WTC11 (cell line): ENCODE measurements at regions not wholly inside any gene's neighbourhood (a gene's known extent, or its start where the extent isn't known, plus 50 kb on each side); places are given as distances from the start of the nearest gene placed in this dataset.

Experiments used
- ELF4 ChIP-seq: sonication (generic); formaldehyde crosslinking; IDR thresholded peaks from 2 replicates; pipeline ENCODE4 v1.8.1; 2022; ENCODE audit warnings: low read depth, mild to moderate bottlenecking, moderate library complexity, missing genetic modification reagents
- NFE2L1 ChIP-seq: sonication (generic); formaldehyde crosslinking; IDR thresholded peaks from 2 replicates; pipeline ENCODE4 v1.8.1; 2023; ENCODE audit warnings: missing genetic modification reagents
- TEAD1 ChIP-seq: sonication (generic); formaldehyde crosslinking; IDR thresholded peaks from 2 replicates; pipeline ENCODE4 v1.8.0; 2022; ENCODE audit warnings: mild to moderate bottlenecking, missing genetic modification reagents
- TEAD4 ChIP-seq: sonication (generic); formaldehyde crosslinking; IDR thresholded peaks from 2 replicates; pipeline ENCODE4 v1.8.0; 2022; ENCODE audit warnings: mild to moderate bottlenecking, missing genetic modification reagents
- ZBTB21 ChIP-seq: sonication (generic); formaldehyde crosslinking; IDR thresholded peaks from 2 replicates; pipeline ENCODE4 v1.8.1; 2023; ENCODE audit warnings: mild to moderate bottlenecking, missing genetic modification reagents, borderline replicate concordance
- TF ChIP-seq, protein P1 (sequence below): fragments of 200-600 bp; IDR thresholded peaks from 2 replicates; pipeline ENCODE4 v1.8.0; 2022; ENCODE audit warnings: antibody characterized with exemption
- TF ChIP-seq, protein P2 (sequence below): sonication (generic); formaldehyde crosslinking; conservative IDR thresholded peaks from 2 replicates; pipeline ENCODE4 v1.8.1; 2023; ENCODE audit warnings: mild to moderate bottlenecking, low read depth, missing genetic modification reagents, moderate library complexity
- TF ChIP-seq, protein P3 (sequence below): sonication (generic); formaldehyde crosslinking; IDR thresholded peaks from 2 replicates; pipeline ENCODE4 v1.8.1; 2023; ENCODE audit warnings: mild to moderate bottlenecking, missing genetic modification reagents, moderate library complexity
- TF ChIP-seq, protein P4 (sequence below): fragments of 250-450 bp; sonication (Bioruptor Pico); IDR thresholded peaks from 2 replicates; pipeline ENCODE4 v1.8.0; 2021; ENCODE audit warnings: mild to moderate bottlenecking
- TF ChIP-seq, protein P5 (sequence below): sonication (generic); formaldehyde crosslinking; IDR thresholded peaks from 2 replicates; pipeline ENCODE4 v1.8.0; 2022; ENCODE audit warnings: mild to moderate bottlenecking, missing genetic modification reagents
- TF ChIP-seq, protein P6 (sequence below): sonication (generic); formaldehyde crosslinking; IDR thresholded peaks from 2 replicates; pipeline ENCODE4 v1.8.0; 2022; ENCODE audit warnings: mild to moderate bottlenecking, missing genetic modification reagents

DNA sequence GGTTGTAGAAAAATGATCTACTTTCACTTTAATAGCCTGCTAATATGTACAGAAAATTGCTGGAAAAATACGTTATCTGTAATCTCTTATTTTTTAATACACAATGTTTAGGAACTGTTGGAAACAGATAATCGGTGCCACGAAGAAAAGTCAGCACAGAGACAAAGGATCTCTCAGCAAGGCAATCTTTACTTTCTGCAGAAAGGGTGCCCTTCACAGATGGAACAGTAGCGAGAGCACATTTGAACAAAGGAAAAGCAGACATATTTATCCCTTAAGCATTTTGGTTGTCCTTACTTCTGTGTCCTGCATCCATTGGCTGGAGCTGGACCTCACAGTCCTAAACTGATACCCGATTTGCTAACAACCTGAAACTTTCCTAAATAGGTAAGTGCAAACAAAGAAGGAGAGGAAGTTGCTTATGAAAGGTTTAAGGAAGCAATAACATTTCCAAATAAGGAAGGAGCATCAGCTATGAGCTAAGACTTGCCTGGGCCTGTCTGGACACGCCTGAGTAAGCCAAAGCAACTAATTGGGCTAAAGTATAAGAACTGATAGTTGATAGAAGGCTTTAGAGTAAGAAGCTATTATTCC is 640.0 kb downstream of the SH2D4B start:
- TF ChIP-seq, protein P1, sequence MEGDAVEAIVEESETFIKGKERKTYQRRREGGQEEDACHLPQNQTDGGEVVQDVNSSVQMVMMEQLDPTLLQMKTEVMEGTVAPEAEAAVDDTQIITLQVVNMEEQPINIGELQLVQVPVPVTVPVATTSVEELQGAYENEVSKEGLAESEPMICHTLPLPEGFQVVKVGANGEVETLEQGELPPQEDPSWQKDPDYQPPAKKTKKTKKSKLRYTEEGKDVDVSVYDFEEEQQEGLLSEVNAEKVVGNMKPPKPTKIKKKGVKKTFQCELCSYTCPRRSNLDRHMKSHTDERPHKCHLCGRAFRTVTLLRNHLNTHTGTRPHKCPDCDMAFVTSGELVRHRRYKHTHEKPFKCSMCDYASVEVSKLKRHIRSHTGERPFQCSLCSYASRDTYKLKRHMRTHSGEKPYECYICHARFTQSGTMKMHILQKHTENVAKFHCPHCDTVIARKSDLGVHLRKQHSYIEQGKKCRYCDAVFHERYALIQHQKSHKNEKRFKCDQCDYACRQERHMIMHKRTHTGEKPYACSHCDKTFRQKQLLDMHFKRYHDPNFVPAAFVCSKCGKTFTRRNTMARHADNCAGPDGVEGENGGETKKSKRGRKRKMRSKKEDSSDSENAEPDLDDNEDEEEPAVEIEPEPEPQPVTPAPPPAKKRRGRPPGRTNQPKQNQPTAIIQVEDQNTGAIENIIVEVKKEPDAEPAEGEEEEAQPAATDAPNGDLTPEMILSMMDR: no peak
- TF ChIP-seq, protein P2, sequence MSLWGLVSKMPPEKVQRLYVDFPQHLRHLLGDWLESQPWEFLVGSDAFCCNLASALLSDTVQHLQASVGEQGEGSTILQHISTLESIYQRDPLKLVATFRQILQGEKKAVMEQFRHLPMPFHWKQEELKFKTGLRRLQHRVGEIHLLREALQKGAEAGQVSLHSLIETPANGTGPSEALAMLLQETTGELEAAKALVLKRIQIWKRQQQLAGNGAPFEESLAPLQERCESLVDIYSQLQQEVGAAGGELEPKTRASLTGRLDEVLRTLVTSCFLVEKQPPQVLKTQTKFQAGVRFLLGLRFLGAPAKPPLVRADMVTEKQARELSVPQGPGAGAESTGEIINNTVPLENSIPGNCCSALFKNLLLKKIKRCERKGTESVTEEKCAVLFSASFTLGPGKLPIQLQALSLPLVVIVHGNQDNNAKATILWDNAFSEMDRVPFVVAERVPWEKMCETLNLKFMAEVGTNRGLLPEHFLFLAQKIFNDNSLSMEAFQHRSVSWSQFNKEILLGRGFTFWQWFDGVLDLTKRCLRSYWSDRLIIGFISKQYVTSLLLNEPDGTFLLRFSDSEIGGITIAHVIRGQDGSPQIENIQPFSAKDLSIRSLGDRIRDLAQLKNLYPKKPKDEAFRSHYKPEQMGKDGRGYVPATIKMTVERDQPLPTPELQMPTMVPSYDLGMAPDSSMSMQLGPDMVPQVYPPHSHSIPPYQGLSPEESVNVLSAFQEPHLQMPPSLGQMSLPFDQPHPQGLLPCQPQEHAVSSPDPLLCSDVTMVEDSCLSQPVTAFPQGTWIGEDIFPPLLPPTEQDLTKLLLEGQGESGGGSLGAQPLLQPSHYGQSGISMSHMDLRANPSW (CRISPR knock-in tag): no peak
- TF ChIP-seq, protein P3, sequence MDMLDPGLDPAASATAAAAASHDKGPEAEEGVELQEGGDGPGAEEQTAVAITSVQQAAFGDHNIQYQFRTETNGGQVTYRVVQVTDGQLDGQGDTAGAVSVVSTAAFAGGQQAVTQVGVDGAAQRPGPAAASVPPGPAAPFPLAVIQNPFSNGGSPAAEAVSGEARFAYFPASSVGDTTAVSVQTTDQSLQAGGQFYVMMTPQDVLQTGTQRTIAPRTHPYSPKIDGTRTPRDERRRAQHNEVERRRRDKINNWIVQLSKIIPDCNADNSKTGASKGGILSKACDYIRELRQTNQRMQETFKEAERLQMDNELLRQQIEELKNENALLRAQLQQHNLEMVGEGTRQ (CRISPR knock-in tag): no peak
- TF ChIP-seq, protein P4, sequence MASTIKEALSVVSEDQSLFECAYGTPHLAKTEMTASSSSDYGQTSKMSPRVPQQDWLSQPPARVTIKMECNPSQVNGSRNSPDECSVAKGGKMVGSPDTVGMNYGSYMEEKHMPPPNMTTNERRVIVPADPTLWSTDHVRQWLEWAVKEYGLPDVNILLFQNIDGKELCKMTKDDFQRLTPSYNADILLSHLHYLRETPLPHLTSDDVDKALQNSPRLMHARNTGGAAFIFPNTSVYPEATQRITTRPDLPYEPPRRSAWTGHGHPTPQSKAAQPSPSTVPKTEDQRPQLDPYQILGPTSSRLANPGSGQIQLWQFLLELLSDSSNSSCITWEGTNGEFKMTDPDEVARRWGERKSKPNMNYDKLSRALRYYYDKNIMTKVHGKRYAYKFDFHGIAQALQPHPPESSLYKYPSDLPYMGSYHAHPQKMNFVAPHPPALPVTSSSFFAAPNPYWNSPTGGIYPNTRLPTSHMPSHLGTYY: no peak
- no peak for TF ChIP-seq ZBTB21 (CRISPR knock-in tag)
- no peak for TF ChIP-seq TEAD4
- TF ChIP-seq TEAD1 (CRISPR knock-in tag): no peak
- TF ChIP-seq ELF4 (CRISPR knock-in tag): no peak
- no peak for TF ChIP-seq NFE2L1 (CRISPR knock-in tag)
- TF ChIP-seq, protein P5, sequence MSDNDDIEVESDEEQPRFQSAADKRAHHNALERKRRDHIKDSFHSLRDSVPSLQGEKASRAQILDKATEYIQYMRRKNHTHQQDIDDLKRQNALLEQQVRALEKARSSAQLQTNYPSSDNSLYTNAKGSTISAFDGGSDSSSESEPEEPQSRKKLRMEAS (CRISPR knock-in tag): no peak
- TF ChIP-seq, protein P6, sequence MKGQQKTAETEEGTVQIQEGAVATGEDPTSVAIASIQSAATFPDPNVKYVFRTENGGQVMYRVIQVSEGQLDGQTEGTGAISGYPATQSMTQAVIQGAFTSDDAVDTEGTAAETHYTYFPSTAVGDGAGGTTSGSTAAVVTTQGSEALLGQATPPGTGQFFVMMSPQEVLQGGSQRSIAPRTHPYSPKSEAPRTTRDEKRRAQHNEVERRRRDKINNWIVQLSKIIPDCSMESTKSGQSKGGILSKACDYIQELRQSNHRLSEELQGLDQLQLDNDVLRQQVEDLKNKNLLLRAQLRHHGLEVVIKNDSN (CRISPR knock-in tag): no peak
